NCI-H510A (cell line): ENCODE measurements at regions not wholly inside any gene's neighbourhood (a gene's known extent, or its start where the extent isn't known, plus 50 kb on each side); places are given as distances from the start of the nearest gene placed in this dataset.

Experiments used
- DNase-seq: peaks from one replicate; lab custom pipeline; 2025; lab: John Stamatoyannopoulos, UW

DNA sequence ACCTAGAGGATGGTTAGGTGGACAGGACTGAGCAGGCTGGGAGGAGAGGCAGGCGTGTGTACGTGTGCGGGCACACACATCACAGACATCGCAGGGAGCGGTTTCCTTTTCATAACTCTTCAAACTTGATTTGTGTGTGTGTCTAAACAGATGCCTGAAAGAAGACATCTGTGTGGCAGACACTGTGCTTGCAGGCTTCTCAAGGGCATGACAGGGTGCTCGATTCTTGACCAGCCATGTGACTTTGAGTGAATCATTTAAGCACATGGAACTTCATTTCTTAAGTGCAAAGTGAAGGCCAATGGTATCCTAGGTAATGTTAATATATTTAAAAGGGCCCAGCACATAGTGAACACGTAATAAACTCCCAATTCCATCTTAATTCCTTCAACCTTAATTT lies 186.5 kb downstream of the SCP2D1 start:
- DNase-seq, result no peak

DNA sequence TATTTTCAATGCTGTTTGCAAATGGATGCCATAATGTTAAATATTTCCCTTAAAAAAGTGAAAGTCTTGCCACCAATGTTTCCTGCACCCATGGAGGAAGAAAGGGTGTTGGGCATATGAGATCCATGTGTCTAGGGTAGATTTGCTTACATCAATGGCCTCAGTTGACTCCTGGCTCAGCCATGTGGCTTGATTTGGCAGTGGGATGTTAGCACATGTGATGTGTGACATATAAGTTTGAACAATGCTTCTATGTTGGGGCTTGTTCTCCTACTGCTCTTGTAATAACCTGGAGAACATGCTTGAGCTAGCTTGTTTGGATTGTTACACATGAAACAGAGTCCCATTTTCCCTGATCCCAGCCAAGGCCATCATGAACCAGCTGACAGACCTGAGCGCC lies 187.6 kb downstream of the SCP2D1 start:
- no peak for DNase-seq

DNA sequence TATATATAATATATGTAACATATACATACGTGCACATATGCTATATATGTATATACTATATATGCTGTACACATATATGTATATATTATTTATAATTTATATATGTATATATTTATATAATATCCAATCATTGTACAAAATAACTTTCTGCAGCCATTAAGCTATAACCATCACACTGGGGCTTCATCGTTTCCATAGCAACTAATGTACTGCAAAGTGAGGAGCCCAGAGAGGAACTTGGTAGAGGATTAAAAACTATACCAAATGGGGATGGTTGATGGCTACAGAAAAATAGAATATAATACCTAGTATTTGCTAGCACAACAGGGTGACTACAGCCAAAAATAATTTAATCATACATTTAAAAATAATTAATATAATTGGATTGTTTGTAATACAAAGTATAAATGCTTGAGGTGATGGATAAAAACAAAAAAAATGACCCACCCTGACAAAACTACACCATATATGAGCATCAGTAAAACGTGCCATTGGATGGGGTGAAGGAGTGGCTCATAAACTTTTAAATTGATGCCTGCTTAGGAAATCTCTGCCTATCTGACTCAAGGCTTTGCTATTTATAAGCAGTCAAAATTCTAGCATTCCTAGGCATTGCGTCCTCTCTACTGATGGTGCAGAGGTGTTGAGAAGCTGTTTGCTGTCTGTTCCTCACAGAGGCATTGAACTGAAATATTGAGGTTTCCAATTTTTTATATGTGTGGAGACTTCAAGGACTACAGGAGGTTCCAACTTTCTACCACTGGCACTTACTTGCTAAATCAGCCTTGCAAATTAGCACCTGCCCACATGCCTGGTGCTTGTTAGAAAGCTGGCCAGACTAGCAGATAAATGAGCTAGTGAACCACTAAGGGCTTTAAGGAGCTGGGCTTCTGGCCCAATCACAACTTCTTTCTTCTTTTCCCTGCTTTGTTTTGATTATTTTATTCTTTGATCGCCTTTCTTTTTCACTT lies 190.1 kb downstream of the SCP2D1 start:
- DNase-seq, result no peak

DNA sequence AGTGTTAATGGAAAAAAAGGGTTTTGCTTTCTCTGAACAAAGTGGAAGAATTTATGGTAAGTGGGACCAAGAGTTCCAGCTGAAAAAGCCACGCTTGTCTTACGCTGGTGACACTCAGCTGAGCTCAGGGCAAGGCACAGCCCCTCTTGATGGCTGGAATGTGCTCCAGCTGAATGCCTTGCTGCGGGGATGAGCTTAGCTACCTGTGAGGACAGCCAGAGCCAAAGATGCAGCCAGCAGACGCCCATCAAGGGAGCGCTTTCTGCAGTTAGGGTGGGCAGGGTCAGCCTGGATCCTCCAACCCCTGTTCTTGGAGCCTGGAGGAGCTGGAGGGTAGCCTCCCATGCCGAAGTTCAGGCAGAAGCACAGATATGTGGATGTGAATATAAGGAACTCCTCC lies 191.4 kb downstream of the SCP2D1 start:
- no peak for DNase-seq

DNA sequence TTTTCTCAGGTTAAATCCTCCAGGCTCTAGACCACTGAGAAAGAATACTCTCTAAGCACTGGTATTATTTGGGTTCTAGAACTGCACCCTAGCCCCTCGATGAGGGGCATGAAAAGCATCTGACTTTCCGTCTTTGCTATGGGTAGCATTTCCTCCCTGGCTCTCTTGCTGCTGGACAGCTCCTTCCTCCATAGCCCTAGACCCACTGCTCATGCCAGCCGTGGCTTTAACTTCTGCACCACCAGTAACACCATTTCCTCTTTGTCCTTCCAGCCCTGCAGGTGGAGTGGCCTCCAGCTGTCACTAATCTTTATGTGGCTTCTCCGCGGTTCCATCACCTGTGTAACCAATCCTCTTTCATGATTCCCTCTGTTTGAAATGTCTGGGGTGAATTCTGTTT lies 194.9 kb downstream of the SCP2D1 start:
- no peak for DNase-seq

DNA sequence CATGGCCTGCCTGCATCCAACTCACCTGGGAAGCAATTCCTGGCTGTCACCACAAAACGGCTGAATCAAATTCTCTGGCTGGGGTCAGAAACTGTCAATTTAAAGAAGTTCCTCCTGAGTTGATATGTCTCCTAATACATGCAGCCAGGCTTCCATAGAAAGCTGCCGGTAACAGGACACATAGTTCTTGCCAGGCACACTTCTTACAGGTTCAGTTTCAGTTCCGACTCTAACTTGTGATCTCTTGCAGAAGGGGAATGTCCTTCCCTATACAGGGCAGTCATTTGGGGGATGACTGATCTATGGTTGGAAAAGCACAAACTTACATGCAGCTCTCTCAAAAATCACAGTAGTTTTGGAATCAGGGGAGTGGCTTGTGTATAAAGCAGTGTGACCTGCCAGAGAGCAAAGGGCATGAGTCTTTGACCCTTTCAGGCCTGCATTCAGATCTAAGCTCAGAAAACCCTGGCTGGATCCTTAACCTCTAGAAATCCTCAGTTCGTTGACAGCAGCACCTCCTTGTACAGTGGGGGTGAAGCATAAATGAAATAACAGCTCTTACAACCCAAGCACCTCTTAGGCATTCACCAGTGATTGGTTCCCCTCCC lies 195.6 kb downstream of the SCP2D1 start:
- no peak for DNase-seq

DNA sequence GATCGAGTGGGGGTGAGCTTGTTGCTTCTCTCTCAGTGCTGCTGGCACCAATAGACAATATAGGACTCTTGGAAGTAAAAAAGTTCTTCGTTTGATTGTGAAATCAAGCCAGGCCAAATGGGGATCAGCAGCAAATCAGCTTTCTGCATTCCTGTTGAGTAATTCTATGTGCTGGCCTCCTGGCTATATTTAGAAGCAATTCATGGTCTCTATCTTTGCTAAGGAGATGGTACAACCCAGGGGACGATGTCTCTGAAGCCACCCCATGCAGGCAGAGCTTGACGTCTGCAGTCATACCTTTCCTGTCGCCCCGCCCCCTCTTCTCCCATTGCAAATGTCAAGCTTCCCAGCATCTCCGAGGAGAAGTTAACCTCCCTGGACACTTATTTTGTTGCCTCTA lies 199.1 kb downstream of the SCP2D1 start:
- no peak for DNase-seq

DNA sequence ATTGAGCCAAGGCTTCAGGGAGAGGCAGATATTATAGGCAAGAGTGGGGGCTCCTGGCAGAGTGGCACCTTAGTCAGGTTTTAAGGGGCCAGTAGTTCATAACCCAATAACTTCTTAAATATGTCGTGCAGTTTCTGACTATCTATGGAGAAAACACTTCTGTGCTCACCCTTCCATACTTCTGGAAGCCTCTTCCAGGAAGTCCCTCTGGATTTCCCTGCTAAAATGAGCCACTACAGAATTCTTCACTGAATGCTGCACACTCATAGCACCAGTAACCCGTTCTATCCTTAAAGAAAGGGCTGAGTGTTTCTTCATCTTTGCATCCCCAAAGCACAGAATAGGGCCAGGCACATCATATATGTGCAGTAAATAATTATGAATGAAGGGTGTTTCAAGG lies 198.5 kb upstream of the SLC24A3 start:
- no peak for DNase-seq

DNA sequence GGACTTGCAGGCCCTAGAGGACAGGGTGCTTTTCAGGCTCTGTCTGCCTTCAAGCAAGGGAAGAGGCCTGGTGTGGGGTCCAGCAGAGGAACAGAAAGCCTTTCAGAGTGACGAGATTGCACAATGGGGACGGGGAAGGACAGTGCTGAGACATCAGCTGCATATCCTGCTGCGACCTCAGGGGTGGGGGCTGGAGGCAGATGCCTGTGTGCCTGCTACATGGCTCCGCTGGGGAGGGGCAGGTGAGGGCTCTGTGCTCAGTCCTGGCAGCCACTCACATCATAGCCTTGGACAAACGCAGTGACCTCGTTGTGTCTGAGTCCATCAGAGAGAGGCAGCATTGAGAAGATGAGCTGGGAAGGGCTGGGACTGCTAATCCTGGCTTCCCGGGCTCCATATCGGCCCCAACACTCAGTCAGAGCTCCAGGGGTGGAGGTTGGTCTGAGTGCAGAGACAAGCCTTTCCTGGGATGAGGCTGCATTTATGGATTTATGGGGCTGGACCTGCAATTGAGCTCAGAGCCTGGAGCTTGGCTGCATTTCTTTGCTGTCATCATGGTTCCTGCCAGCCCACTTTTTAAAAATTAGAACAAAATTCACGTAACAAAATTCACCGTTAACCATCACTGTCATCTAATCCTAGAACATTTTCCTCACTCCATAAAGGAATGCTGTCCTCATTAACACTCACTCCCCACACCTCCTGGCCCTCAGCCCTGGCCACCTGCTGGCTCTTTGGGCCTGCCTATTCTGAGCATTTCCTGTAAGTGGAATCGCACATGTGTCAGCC lies 196.9 kb upstream of the SLC24A3 start:
- peak; percentile 15 for DNase-seq

DNA sequence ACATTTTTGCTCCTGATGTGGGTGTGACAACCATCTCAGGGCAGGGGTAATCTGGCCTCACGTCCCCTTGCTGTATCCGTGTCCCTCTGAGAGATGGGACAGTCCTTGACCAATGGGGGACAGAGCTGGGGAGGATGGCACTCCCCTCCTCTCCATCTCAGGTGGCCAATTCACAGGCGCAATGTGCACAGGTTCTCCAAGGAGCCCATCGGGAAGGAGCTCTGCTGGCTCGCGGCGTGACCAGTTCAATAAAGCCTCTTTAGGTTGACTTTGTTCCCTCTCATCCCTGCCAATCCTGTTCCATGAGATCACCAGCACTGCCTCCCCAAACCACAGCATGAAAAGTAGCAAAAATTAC lies 196.3 kb upstream of the SLC24A3 start:
- DNase-seq, result peak; percentile 12

DNA sequence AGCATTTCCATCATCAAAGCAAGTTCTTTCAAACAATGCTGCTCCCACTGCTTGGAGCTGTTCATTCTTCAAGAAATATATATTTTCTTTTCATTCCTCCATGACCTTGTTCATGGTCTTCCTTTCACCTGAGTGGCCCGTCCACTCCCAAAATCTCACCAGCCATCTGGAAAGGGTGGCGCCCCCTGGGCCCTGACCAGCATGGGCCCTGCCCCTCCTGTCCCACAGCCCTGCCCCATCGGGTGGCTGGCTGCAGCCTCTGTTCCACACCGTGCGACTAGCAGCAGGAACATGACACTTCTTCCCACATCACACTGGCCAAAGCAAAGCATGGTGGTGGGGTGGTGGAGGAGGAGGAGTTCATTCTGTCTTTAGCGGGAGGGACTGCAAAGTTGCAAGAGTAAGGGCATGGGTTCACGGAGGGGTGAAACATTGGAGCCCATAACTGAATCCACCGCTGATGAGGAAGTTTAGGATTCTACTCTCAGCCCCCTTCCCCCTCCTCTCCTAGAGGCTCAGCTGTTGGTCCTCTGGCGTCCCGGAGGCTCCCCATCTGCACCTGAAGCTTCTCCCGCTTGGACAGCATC lies 195.2 kb upstream of the SLC24A3 start:
- DNase-seq, result no peak

DNA sequence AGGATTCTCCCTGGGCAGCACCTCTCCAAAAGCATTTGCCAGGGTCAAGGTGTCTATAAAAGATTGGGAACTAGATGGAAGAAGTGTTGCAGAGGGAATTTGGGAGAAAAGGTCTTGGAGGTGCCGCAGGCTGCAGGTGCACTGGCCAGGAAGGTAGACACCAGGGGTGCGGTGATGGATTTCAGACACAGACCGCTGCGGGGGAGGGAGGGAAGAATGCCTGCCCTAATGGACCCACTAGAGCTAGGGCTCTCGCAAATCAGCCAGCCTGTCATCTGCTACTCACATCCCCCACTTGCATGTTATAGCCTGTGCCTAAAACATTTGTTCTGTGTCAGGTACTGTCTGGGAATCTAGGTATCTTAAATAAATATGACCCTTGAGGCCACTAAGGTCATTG lies 193.6 kb upstream of the SLC24A3 start:
- no peak for DNase-seq

DNA sequence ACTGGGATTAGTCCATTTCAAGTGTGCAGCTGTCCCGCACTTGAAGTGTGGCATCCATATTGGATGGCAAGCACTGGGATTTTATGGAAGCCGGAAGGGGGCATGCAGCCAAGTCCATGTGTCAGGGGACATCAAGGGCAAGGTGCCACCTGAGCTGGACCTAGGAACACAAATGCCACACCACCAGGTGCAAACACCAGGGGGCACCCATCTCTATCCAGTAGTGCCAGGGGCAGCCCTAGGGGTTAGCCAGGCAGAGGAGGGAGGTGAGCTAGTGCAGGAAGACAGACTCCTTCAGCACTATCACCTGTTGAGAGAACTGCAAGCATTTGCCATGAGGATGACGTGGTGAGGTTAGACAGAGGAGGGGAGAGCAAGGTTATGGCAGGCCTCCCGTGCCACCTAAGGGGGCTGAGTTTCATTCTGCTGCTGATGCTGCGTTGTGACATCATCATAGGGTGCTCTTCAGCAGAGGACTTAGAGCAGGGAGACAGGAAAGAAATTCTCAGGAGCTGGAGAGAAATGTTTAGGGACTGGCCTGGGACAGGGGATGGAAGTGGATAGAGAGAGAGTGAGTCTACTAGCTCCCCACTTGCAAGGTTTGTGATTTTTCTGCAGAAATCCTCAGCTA lies 192.6 kb upstream of the SLC24A3 start:
- DNase-seq, result no peak

DNA sequence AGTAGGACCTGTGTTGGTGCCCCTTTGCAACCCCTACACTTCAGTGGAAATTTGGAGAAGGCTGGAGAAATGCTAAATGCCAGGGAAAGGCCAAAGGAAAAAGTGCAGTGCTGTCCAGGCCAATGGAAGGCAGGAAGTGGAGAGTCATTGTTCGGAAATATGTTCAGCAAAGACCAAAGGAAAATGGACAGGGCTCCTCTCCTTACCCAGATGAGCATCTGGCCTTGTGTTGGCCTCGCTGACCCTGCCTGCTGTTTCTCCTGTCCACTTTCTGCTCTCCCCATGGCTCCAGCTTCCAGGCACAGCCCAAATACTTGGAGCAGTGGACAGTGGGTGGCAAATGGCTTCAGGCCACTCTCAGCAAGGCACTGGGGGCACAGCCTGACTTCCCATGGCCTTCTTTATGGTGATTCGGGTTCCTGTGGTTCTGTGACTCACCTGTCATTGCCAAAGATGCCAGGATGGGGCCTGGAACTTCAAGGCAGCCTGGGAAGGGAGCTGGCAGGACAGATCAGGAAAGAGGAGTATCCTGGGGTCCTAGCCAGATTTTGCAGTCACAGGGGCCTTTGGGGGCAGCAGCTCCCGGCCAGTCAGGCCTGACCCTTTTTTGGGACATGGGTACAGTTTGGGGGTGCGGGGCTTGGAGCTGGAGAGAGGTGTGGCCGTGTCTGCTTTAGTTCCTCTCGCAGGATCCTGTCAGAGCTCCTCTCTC lies 190.9 kb upstream of the SLC24A3 start:
- no peak for DNase-seq

DNA sequence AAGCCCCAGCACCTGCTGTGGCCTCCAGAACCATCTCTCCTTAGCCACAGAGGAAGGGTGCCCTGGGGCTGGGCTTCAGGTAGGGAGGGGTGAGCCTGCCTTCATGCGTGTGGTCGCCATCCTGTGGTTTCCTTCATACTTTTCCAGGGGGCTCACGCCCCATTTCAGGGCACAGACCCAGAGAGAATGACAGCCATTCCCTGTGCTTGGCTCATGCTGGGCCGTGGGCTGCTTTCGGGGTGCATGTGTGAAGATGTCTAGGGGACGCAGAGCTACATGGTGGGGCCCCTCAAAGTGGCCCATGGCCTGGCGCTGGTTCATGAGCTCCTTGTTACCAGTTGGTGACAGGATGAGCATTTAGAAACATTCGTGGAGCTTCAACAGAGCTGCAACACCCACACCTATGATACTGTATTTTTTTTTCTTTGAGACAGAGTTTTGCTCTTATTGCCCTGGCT lies 190.3 kb upstream of the SLC24A3 start:
- no peak for DNase-seq

DNA sequence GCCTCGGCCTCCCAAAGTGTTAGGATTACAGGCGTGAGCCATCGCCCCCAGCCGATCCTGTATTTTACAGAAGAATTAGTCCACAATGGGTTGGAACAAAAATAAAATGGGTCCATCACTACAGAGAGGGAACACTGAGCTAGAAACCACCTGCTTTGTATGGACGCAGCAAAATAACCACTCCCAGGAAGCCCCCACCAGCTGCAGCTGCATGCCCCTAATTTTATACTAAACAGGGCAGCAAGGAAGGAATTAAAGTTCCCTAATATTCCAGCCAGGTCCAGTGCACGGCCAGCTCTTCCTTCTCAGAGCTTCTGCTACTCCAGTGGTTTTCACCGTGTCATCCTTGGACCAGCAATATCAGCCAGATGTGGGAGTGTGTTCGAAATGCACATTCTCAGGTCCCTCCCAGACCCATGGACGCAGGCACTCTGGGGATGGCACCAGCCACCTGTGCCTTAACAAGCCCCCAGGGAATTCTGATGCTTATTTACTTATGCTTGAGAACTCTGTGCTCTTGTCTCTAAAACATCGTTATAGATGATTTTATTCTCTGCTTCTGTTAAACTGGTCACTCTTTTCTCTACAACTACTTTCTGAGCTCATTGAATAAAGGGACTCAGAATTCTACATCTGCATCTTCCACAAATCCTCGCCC lies 189.5 kb upstream of the SLC24A3 start:
- no peak for DNase-seq

DNA sequence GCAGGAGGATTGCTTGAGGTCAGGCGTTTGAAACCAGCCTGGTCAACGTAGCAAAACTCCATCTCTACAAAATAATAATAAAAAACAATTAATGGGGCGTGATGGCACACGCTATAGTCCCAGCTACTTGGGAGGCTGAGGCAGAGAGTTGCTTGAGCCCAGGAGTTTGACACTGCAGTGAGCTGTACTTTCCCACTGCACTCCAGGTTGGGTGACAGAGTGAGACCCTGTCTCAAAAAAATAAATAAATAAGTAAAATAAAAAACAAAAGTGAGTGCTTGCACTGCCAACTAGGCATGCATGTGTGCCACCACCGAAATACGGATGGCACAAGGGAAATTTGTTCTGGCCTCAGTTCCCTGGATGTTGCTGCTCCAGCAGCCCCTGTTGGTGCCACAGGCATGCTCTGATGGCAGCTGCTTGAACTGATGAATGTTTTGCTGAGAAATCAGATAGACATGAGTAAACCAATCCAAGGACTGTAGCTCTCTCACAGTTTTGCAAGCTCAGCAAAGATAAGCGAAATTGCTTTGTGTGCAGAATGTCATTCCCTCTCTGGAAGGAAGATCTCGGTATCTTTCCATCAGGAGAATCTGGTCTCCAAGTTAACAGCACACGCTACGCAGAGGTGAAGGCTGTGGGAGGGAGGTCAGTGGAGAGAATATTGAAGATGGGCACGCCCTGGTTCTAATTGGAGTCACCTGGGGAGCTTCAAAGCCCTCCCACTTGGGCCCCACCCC lies 188.0 kb upstream of the SLC24A3 start:
- DNase-seq, result peak; percentile 19

DNA sequence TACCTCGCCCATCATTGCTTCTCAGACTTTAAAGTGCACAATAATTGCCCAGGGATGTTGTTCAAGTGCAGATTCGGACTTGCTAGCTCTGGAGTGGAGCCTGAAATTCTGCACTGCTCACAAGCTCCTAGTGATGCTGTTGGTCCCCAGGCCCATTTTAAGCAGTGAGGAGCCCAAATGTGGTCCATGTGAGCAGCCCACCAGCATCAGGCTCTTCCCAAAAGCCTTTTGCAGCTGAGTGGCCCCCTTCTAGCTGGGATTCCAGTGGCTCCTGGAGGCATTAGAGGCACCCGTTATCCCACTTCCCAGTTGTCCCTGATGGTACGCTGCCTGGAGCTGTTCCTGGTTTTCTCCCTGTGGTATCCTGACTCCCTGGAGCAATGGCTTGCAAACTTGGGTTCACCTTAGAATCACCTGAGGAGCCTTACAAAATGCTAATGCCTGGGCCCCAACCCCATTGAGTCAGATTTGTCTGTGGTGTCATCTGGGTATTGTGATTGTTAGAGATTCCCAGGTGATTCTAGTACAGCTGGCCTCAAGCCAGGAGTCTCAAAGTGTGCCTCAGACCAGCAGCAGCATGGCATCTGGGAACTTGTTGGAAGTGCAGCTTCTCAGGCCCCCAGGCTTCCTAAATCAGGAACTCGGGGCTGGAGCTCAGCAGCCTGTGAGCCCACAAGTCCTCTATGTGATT lies 186.9 kb upstream of the SLC24A3 start:
- DNase-seq, result no peak

DNA sequence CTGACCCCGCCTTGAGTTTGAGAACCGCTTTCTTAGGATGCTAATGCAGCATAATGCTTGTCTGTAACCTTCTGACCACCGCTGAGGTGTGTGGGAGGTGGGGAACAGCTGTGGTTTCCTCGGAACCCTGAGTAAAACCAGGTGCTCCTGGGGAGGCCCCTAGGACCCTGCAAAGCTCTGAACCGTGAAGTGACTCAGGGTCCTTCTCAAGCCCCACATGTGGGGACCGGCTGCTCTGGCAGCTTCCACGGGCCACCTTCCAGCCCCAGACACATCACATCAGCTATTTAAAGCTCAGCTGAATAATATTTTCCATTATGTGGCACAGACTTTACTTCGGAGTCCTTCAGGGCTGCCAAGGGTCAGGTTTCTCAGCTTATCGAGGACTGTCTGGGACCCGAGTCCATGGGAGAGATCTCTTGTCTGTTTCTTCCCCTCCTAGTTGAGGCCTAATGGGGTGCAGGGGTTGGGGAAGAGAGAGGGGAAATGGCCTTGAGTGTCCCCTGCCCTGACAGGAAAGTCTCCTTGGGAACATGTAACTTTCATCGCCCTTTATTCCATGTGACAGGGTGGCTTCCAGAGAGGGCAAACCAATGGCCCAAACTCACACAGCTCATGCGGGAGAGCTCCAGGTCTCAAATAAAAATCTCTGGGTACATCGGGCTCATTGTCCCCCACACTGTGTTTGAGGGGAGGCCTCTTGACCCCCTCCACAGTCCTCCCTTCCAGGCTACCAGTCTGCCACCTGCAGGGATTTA lies 186.1 kb upstream of the SLC24A3 start:
- DNase-seq, result no peak
